HG02759 (cell line): ENCODE measurements at regions not wholly inside any gene's neighbourhood (a gene's known extent, or its start where the extent isn't known, plus 50 kb on each side); places are given as distances from the start of the nearest gene placed in this dataset.

Source experiments
- ATAC-seq: cut with Tn5 transposase; IDR thresholded peaks from one replicate; pipeline ENCODE4 v1.9.1; 2021; ENCODE audit warnings: mild to moderate bottlenecking, moderate library complexity; ENCODE audit not compliant: unreplicated experiment

DNA sequence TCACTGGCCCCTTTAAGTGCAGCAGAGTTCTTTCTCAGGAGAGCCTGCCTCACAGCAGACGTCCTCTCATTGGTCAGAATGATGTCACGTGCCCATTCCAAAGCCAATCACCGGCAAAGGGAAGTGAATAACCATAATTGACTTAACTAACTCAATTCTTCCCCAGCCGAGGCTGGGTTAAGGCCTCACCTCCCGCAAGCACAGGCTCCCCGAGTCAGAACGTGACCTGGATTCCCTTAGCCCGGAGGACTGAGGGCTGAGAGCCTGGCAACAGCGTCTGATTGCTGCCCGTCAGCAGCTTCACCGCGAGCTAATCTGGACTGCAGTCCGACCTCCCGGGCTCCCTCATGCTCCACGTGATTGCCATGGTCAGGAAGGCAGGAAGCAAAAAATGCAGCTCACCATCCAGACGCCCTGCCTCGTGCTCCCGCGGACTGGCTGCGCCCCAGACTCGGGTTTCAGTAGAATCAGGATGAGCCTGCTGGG lies 92.1 kb upstream of the FZD10 start:
- ATAC-seq = no peak

DNA sequence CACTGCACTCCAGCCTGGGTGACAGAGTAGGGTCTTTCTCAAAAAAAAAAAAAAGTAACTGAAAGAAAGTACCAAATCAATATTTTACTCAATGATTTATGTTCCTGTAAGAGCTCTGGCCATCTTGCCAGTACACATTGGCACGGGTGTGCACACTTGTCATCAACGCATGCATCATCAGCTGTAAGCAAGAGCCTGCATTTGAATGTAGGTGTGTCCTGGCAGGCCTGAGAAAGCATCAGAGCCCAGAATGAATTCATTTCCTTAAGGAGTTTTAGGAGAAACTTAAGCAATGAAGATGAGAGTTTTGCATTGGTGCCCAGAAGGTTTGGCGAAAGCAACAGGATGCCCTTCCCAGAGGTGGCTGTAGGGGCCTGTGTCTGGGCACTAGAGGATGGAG lies 88.5 kb upstream of the FZD10 start:
- ATAC-seq = no peak

GRCh38 chr12:130074661-130075406 lies 87.4 kb upstream of the FZD10 start:
- ATAC-seq = no peak

DNA sequence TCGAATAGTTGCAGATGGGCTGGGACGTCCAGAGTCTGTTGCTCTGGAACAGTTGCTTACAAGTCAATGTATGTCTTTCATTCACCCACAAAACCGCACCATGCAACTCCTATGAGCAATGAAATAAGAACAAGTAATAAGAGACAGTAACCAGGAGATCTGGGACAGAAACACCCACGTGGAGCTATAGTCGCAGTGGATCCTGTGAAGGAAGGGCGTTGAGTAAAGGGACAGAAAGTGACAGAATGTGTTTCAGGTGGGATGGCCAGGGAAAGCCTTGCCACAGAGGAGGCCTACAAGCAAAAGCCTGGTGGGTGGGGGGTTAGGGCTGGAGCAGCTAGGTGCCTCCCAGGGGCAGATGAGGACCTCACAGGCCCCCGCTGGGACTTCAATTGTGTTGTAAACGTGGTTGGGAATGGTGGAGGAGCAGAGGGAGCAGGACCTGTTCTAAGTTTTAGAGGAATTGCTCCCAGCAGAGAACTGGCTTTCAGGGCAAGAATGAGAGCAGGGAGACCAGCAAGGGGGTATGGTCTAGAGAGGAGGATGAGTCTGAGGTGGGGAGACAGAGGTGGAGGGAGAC lies 86.7 kb upstream of the FZD10 start:
- ATAC-seq = no peak

GRCh38 chr12:130076126-130076525 lies 86.1 kb upstream of the FZD10 start:
- no peak for ATAC-seq

GRCh38 chr12:130076752-130077151 lies 85.5 kb upstream of the FZD10 start:
- no peak for ATAC-seq

- no peak for ATAC-seq
These were observed 83.4 kb upstream of the FZD10 start for GRCh38 chr12:130078852-130079251.

- ATAC-seq = no peak
These were observed 83.0 kb upstream of the FZD10 start for GRCh38 chr12:130079279-130079678.

GRCh38 chr12:130080205-130080604 lies 82.1 kb upstream of the FZD10 start:
- ATAC-seq = no peak

GRCh38 chr12:130081117-130081805 lies 81.0 kb upstream of the FZD10 start:
- ATAC-seq = no peak

DNA sequence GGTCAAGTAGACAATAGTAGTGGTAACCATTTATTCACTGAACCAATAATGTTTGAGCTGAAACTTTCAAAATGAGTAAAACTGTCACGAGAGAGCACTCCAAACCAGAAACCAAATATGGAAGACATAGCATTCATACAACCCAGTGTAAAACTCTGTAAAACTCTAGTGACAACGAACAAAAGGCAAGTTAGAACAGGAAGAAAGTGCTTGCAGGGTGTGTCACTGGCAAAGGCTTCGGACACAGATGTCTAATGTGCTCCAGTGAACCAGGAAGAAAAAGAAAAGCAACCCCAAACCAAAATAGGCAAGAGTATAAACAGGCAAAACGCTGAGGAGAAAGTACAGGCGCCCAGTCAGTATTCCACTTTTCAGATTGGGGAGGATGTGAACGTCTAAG lies 79.3 kb upstream of the FZD10 start:
- ATAC-seq = no peak

- no peak for ATAC-seq
These were observed 78.5 kb upstream of the FZD10 start for GRCh38 chr12:130083734-130084133.

DNA sequence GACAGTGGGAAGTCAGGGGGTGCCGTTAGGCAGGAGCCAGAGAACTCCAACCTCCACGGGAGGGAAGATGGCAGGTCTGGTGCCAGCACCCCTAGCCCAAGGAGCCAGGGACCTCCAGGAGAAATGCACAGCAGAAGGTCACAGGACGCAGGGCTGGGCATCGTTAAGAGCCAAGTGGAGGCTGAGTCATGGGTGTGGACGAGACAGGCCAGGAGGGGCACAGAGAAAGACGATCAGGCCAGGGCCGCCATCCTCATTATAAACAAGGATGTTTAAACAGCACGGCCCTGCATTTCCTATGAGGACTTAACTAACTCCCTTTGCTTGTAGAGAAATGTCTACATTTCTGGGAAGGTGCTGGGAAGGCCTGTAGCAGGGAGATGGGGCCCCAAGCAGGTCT lies 77.9 kb upstream of the FZD10 start:
- ATAC-seq = no peak

DNA sequence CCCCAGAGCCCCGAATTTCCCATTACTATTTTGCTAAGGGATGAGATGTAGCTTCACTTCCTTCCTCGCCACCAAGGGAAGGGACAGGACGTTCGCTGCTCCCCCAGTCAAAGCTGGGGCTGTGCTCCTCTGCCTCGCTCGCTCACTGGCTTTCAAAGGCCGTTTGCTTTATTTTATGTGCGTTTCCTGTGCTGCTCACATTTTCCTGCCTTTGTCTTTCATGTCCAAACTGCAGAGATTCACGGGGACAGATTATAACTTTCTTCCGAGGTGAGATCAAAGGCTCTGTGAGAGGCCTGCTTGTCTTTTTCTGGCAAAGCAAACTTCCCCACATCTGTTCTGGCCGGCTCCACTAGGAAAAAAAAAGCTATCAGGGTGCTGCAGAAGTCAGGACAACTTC lies 76.0 kb upstream of the FZD10 start:
- ATAC-seq = no peak

DNA sequence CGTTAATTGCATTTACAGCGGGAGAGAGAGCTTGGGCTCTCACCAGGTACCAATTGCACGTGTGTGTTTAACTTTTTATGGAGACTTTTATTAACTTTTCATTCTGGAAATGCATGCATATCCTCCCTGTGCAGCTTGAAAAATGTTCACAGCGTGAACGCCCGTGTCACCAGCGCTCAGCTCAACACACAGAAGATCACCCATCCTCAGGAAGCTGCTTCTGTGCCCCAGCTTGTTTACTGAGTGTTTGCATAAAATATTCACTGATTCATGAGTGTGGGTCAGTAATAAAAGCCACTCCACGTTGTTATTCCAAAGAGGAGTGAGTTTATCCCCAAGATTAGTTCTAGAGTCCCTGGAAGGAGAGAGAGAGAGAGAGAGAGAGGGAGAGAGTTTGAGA lies 75.5 kb upstream of the FZD10 start:
- no peak for ATAC-seq

- ATAC-seq = no peak
These were observed 75.0 kb upstream of the FZD10 start for GRCh38 chr12:130087222-130087621.

GRCh38 chr12:130088504-130088903 lies 73.8 kb upstream of the FZD10 start:
- ATAC-seq = no peak

GRCh38 chr12:130090542-130090941 lies 71.7 kb upstream of the FZD10 start:
- ATAC-seq = no peak

- no peak for ATAC-seq
These were observed 68.9 kb upstream of the FZD10 start for GRCh38 chr12:130093380-130093779.

DNA sequence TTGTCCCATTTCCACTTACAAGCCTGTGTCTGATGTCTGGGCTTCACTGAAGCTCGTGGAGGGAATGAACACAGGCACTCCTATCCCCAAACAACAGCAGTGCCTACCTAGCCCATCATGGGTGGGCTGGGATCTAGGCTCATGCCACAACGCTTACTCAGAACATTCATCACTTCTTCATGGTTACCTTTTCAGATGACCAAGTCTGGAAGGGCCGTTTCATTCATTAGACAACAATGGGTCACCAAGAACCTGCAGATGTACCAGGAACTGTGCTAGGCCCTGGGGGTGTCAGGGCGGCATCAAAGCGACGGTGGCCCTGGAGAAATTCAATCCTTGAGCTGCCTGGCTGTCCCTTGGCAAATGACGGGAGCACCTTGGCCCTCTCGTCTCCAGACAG lies 64.9 kb upstream of the FZD10 start:
- ATAC-seq = no peak

- ATAC-seq = no peak
These were observed 64.4 kb upstream of the FZD10 start for GRCh38 chr12:130097798-130098255.
